K562 (cell line): ENCODE measurements at regions not wholly inside any gene's neighbourhood (a gene's known extent, or its start where the extent isn't known, plus 50 kb on each side); places are given as distances from the start of the nearest gene placed in this dataset.

ENCODE experiments used
- ETV6 ChIP-seq, 3 experiments: fragments of 150-350 bp in 1 of 3; sonication (generic) in 1 of 3; formaldehyde crosslinking in 1 of 3; IDR thresholded peaks; 2 replicates each; pipeline versions ENCODE4 v1.6.1 to v1.8.0; 2014 to 2022; ENCODE audit warnings: borderline replicate concordance in 2 of 3, low read depth in 2 of 3, antibody characterized with exemption in 1 of 3, low read length in 1 of 3, mild to moderate bottlenecking in 1 of 3, missing genetic modification reagents in 1 of 3
- KAT8 ChIP-seq: fragments of 450-650 bp; IDR thresholded peaks from 2 replicates; pipeline ENCODE4 v1.6.1; 2016; ENCODE audit warnings: low read depth, mild to moderate bottlenecking
- POLR2A ChIP-seq: fragments of 450-650 bp; conservative IDR thresholded peaks from 2 replicates; pipeline ENCODE4 v1.6.1; 2016
- TF ChIP-seq, protein P1 (sequence below): sonication (generic); formaldehyde crosslinking; IDR thresholded peaks from 2 replicates; pipeline ENCODE4 v1.8.0; 2022; ENCODE audit warnings: mild to moderate bottlenecking, low read depth, missing genetic modification reagents
- TF ChIP-seq, protein P2 (sequence below), 3 experiments: IDR thresholded peaks in 2 of 3; conservative IDR thresholded peaks in 1 of 3; 2 replicates each; pipeline ENCODE4 v1.5.1; 2011 to 2012; ENCODE audit warnings: low read length in 3 of 3, mild to moderate bottlenecking in 3 of 3, control low read depth in 2 of 3, improper control_type of control experiment in 1 of 3, inconsistent platforms in 1 of 3, low read depth in 1 of 3, mixed read lengths in 1 of 3, moderate library complexity in 1 of 3; ENCODE audit not compliant: insufficient read depth in 2 of 3
- TF ChIP-seq, protein P3 (sequence below): sonication (generic); formaldehyde crosslinking; IDR thresholded peaks from 2 replicates; pipeline ENCODE4 v1.9.0; 2022; ENCODE audit warnings: mild to moderate bottlenecking, missing genetic modification reagents

DNA sequence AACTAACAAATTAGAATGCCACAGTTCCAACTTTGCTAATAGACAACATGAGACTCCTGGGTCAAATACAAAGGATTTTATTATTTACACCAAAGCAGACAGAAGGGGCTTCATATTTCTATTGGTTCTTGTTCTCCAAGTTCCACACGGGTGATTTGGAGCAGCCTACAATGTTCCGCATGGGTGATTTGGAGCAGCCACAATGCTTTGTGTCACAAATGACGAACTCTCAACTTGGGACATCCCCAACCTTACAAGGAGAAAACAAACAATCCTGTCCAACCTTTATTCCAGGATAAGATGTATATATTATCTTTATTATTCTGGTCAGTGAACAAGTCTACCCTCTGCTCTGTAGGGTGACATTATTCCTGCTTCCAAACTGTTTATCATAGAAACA lies 694.3 kb upstream of the MGAT4C start:
- TF ChIP-seq ETV6 (IDR thresholded peaks at IDR 0.05; ENCODE audit: borderline replicate concordance in 1 of 2, low read depth in 2 of 2, low read length in 1 of 2) (no peak), ETV6 (CRISPR knock-in tag; IDR thresholded peaks at IDR 0.05; ENCODE audit: borderline replicate concordance) (no peak), POLR2A (no peak), KAT8 (no peak)
- TF ChIP-seq, protein P1, sequence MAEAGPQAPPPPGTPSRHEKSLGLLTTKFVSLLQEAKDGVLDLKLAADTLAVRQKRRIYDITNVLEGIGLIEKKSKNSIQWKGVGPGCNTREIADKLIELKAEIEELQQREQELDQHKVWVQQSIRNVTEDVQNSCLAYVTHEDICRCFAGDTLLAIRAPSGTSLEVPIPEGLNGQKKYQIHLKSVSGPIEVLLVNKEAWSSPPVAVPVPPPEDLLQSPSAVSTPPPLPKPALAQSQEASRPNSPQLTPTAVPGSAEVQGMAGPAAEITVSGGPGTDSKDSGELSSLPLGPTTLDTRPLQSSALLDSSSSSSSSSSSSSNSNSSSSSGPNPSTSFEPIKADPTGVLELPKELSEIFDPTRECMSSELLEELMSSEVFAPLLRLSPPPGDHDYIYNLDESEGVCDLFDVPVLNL = no peak
- TF ChIP-seq, protein P2, sequence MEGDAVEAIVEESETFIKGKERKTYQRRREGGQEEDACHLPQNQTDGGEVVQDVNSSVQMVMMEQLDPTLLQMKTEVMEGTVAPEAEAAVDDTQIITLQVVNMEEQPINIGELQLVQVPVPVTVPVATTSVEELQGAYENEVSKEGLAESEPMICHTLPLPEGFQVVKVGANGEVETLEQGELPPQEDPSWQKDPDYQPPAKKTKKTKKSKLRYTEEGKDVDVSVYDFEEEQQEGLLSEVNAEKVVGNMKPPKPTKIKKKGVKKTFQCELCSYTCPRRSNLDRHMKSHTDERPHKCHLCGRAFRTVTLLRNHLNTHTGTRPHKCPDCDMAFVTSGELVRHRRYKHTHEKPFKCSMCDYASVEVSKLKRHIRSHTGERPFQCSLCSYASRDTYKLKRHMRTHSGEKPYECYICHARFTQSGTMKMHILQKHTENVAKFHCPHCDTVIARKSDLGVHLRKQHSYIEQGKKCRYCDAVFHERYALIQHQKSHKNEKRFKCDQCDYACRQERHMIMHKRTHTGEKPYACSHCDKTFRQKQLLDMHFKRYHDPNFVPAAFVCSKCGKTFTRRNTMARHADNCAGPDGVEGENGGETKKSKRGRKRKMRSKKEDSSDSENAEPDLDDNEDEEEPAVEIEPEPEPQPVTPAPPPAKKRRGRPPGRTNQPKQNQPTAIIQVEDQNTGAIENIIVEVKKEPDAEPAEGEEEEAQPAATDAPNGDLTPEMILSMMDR (IDR thresholded peaks at IDR 0.05 in 2 of 3, conservative IDR thresholded peaks at IDR 0.05 in 1 of 3; ENCODE audit: insufficient read depth in 2 of 3, low read depth in 1 of 3, low read length in 3 of 3) = no peak
- TF ChIP-seq, protein P3, sequence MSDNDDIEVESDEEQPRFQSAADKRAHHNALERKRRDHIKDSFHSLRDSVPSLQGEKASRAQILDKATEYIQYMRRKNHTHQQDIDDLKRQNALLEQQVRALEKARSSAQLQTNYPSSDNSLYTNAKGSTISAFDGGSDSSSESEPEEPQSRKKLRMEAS (CRISPR knock-in tag) = no peak
